HCT116 (cell line): ENCODE measurements at regions not wholly inside any gene's neighbourhood (a gene's known extent, or its start where the extent isn't known, plus 50 kb on each side); places are given as distances from the start of the nearest gene placed in this dataset.

Experiments
- ATAC-seq: fragments of 200-7000 bp; cut with Tn5 transposase; 2 replicates; pipeline ENCODE4 v1.9.1; 2020; ENCODE audit warnings: mild to moderate bottlenecking, moderate library complexity
- BruUV-seq: library from RNA; stranded (reverse); fragments of 400-500 nt; replicated peaks from 2 replicates; lab custom pipeline; 2021; lab: Mats Ljungman, UMichigan
- CTCF ChIA-PET: fragments of 300-600 bp; sonication (Branson Sonifier 250); formaldehyde crosslinking; loops from one replicate; lab custom pipeline; 2021; ENCODE audit warnings: antibody characterized with exemption; lab: Charles Lee
- POLR2A ChIA-PET: fragments of 300-600, 350-600 bp; sonication (Branson Sonifier 250); formaldehyde crosslinking; loops from one replicate; lab custom pipeline; 2021; ENCODE audit warnings: antibody characterized with exemption; lab: Charles Lee
- RAD21 ChIA-PET, 2 experiments: fragments of 300-600 bp; sonication (Branson Sonifier 250); formaldehyde crosslinking; loops; one replicate each; lab custom pipeline; 2023; ENCODE audit warnings: low total read pairs in 2 of 2; ENCODE audit not compliant: uncharacterized antibody in 2 of 2, unreplicated experiment in 2 of 2, low non-redundant PET in 1 of 2; lab: Charles Lee
- DNase-seq: peaks from one replicate; pipeline ENCODE4 v3.0.0-alpha.2; 2010; ENCODE audit warnings: low read depth, low spot score
- H2AFZ ChIP-seq: fragments of 200-600 bp; shearing (Covaris generic), sonication (generic); 2 replicates; pipeline ENCODE4 v1.6.1; 2017; ENCODE audit warnings: low read depth, mixed run types, mixed read lengths, antibody characterized with exemption, low read length; ENCODE audit not compliant: poor library complexity, severe bottlenecking
- H3K27ac ChIP-seq: 2 replicates; pipeline ENCODE4 v1.5.1; 2012; ENCODE audit warnings: low read depth, low read length
- H3K27me3 ChIP-seq: fragments of 200-600 bp; sonication (generic); 2 replicates; pipeline ENCODE4 v1.6.1; 2016; ENCODE audit warnings: mixed run types, low read length, mixed read lengths; ENCODE audit not compliant: insufficient read depth
- H3K36me3 ChIP-seq, 2 experiments: fragments of 200-500 bp in 1 of 2; fragments of 200-600 bp in 1 of 2; sonication (Bioruptor generic) in 1 of 2; sonication (generic) in 1 of 2; 2 replicates each; pipeline versions ENCODE4 v1.5.1 to v1.6.1; 2014 to 2016; ENCODE audit warnings: low read length in 2 of 2, inconsistent platforms in 1 of 2, mixed read lengths in 1 of 2, mixed run types in 1 of 2; ENCODE audit not compliant: insufficient read depth in 2 of 2, control insufficient read depth in 1 of 2
- H3K4me1 ChIP-seq, 2 experiments: fragments of 200-600 bp in 1 of 2; sonication (generic) in 1 of 2; 2 replicates each; pipeline versions ENCODE4 v1.5.1 to v1.6.1; 2012 to 2017; ENCODE audit warnings: low read length in 2 of 2, inconsistent platforms in 1 of 2, mild to moderate bottlenecking in 1 of 2, mixed read lengths in 1 of 2, mixed run types in 1 of 2, moderate library complexity in 1 of 2; ENCODE audit not compliant: insufficient read depth in 2 of 2, control insufficient read depth in 1 of 2
- H3K4me2 ChIP-seq: fragments of 200-600 bp; sonication (generic); 2 replicates; pipeline ENCODE4 v1.6.1; 2017; ENCODE audit warnings: mixed run types, low read length, mixed read lengths
- H3K4me3 ChIP-seq, 2 experiments: fragments of 200-600 bp in 1 of 2; sonication (generic) in 1 of 2; replicated peaks in 1 of 2; 2 replicates each; pipeline ENCODE4 v1.5.1; 2011 to 2016; ENCODE audit warnings: low read length in 2 of 2, control low read depth in 1 of 2, low read depth in 1 of 2, mild to moderate bottlenecking in 1 of 2, mixed read lengths in 1 of 2, mixed run types in 1 of 2
- H3K79me2 ChIP-seq: fragments of 200-600 bp; sonication (generic); 2 replicates; pipeline ENCODE4 v1.6.1; 2017; ENCODE audit warnings: mild to moderate bottlenecking, mixed run types, low read length, moderate library complexity, mixed read lengths; ENCODE audit not compliant: insufficient read depth
- H3K9ac ChIP-seq: fragments of 200-600 bp; sonication (generic); 2 replicates; pipeline ENCODE4 v1.6.1; 2016; ENCODE audit warnings: low read length, mixed read lengths
- H3K9me2 ChIP-seq: fragments of 200-600 bp; sonication (generic), shearing (Covaris generic); 2 replicates; pipeline ENCODE4 v1.6.1; 2017; ENCODE audit warnings: mixed run types, mild to moderate bottlenecking, moderate library complexity; ENCODE audit not compliant: insufficient read depth
- H3K9me3 ChIP-seq, 2 experiments: fragments of 200-500 bp in 1 of 2; fragments of 200-600 bp in 1 of 2; sonication (Bioruptor generic) in 1 of 2; sonication (generic) in 1 of 2; 2 replicates each; pipeline ENCODE4 v1.6.1; 2014 to 2017; ENCODE audit warnings: low read length in 2 of 2, mixed read lengths in 2 of 2, inconsistent platforms in 1 of 2, low read depth in 1 of 2, mild to moderate bottlenecking in 1 of 2, mixed run types in 1 of 2, moderate library complexity in 1 of 2; ENCODE audit not compliant: control insufficient read depth in 1 of 2, insufficient read depth in 1 of 2
- H4K20me1 ChIP-seq: fragments of 200-600 bp; sonication (generic), shearing (Covaris generic); 2 replicates; pipeline ENCODE4 v1.6.1; 2017; ENCODE audit warnings: mixed run types, mild to moderate bottlenecking, moderate library complexity; ENCODE audit not compliant: insufficient read depth
- ATF3 ChIP-seq: IDR thresholded peaks from 2 replicates; pipeline ENCODE4 v1.6.1; 2012
- CEBPB ChIP-seq: IDR thresholded peaks from 2 replicates; pipeline ENCODE4 v1.6.1; 2012; ENCODE audit warnings: low read depth
- CTCF ChIP-seq, 3 experiments: fragments of 200-600 bp in 1 of 3; sonication (generic) in 1 of 3; IDR thresholded peaks in 2 of 3; conservative IDR thresholded peaks in 1 of 3; 2 replicates each; pipeline ENCODE4 v1.5.1; 2012 to 2017; ENCODE audit warnings: low read depth in 2 of 3, low read length in 2 of 3, antibody characterized with exemption in 1 of 3, borderline replicate concordance in 1 of 3, control low read depth in 1 of 3, mild to moderate bottlenecking in 1 of 3, mixed read lengths in 1 of 3, mixed run types in 1 of 3, moderate library complexity in 1 of 3; ENCODE audit not compliant: insufficient read depth in 1 of 3
- EGR1 ChIP-seq: IDR thresholded peaks from 2 replicates; pipeline ENCODE4 v1.6.1; 2012; ENCODE audit warnings: low read depth
- ELF1 ChIP-seq: IDR thresholded peaks from 2 replicates; pipeline ENCODE4 v1.6.1; 2012; ENCODE audit warnings: low read depth, borderline replicate concordance
- SP1 ChIP-seq: IDR thresholded peaks from 2 replicates; pipeline ENCODE4 v1.6.1; 2012; ENCODE audit warnings: low read depth
- SRF ChIP-seq: IDR thresholded peaks from 2 replicates; pipeline ENCODE4 v1.6.1; 2012; ENCODE audit warnings: low read depth
- ZBTB33 ChIP-seq: IDR thresholded peaks from 2 replicates; pipeline ENCODE4 v1.6.1; 2011; ENCODE audit warnings: mild to moderate bottlenecking, low read length, moderate library complexity; ENCODE audit not compliant: insufficient replicate concordance; ENCODE audit errors: extremely low read depth
- ZFX ChIP-seq: fragments of 450-650 bp; IDR thresholded peaks from 2 replicates; pipeline ENCODE4 v1.6.1; 2017
- intact Hi-C: fragments of 100-400 bp; cut with micrococcal nuclease; formaldehyde crosslinking; loops from 2 replicates; pipeline ENCODE4 v1.10.0; 2022

GRCh38 chr18:40993363-40993762 is 961.7 kb upstream of the PIK3C3 start (continued):
- no peak for TF ChIP-seq ZBTB33

GRCh38 chr18:40987581-40987980 is 967.5 kb upstream of the PIK3C3 start:
- RAD21 ChIA-PET: no interaction called here
- no peak for DNase-seq
- BruUV-seq: no TSS peak
- ATAC-seq: no peak
- Histone ChIP-seq H3K4me3 (no peak overlapping the region), H2AFZ (no peak overlapping the region), H3K9me3 (peaks cover 0 to 17% of the 10 kb centered on the region in 2 experiments; a peak in 3 of 4 replicates), H3K4me2 (no peak overlapping the region), H4K20me1 (no peaks in the 10 kb centered on the region), H3K27me3 (no peaks in the 10 kb centered on the region), H3K79me2 (no peaks in the 10 kb centered on the region), H3K27ac (no peak overlapping the region), H3K9ac (no peak overlapping the region), H3K9me2 (no peaks in the 10 kb centered on the region), H3K4me1 (no peaks in the 10 kb centered on the region), H3K36me3 (no peaks in the 10 kb centered on the region)
- POLR2A ChIA-PET: no interaction called here
- CTCF ChIA-PET: no interaction called here
- intact Hi-C loops: no loop called here
- no peak for TF ChIP-seq ELF1
- TF ChIP-seq EGR1: no peak

- Histone ChIP-seq H3K9me2 (no peaks in the 10 kb centered on the region), H3K9me3 (peaks cover under 1 to 23% of the 10 kb centered on the region in 2 experiments; a peak in 3 of 4 replicates), H4K20me1 (no peaks in the 10 kb centered on the region), H3K9ac (no peak overlapping the region), H3K27me3 (no peaks in the 10 kb centered on the region), H3K27ac (no peak overlapping the region), H3K4me3 (no peak overlapping the region), H3K4me1 (no peaks in the 10 kb centered on the region), H3K4me2 (no peak overlapping the region), H3K79me2 (no peaks in the 10 kb centered on the region), H3K36me3 (no peaks in the 10 kb centered on the region), H2AFZ (no peak overlapping the region)
- ChIA-PET RAD21 (no interaction called here), CTCF (no interaction called here), POLR2A (no interaction called here)
- ATAC-seq: no peak
- intact Hi-C loops: no loop called here
- no TSS peak for BruUV-seq
- DNase-seq: no peak
- TF ChIP-seq ZBTB33 (no peak), SP1 (no peak), ZFX (no peak), ATF3 (no peak), EGR1 (no peak), SRF (no peak), CTCF (IDR thresholded peaks at IDR 0.05 in 2 of 3, conservative IDR thresholded peaks at IDR 0.05 in 1 of 3; ENCODE audit: borderline replicate concordance in 1 of 3, insufficient read depth in 1 of 3, low read depth in 2 of 3, low read length in 2 of 3) (no peak), CEBPB (no peak)
Observed at GRCh38 chr18:40985436-40985835, 969.6 kb upstream of the PIK3C3 start.
